ENCODE measurements at regions not wholly inside any gene's neighbourhood (a gene's known extent, or its start where the extent isn't known, plus 50 kb on each side); places are given as distances from the start of the nearest gene placed in this dataset.

DNA sequence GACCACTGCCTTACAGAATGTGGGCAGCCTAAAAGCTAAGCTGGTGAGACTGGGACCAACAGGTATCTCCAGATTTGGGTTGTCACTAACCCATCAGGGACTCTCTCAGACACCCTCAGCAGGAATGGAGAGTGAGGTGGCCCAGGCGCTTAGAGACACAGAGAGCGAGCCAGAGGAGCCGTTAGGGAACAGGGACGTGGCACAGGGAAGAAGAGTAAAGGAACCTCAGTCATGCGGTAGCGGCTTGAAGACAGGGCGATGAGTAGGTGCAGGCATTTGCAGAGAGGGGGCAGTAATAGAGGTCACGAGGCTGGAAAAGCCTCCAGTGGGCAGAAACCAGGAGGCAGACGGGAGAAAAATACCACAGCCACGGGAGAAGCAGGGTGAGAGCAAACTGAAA, 158.0 kb upstream of the CCND2 start:
- Histone ChIP-seq H3K27me3 (ENCODE audit: control insufficient read depth, insufficient read depth, low read length) (no peaks in the 10 kb centered on the region; the same call in none of the 2 replicates), H3K4me3 (ENCODE audit: low read depth, low read length) (no peak overlapping the region), H3K36me3 (ENCODE audit: control insufficient read depth, insufficient read depth, low read length) (no peaks in the 10 kb centered on the region)
- TF ChIP-seq, protein P1, sequence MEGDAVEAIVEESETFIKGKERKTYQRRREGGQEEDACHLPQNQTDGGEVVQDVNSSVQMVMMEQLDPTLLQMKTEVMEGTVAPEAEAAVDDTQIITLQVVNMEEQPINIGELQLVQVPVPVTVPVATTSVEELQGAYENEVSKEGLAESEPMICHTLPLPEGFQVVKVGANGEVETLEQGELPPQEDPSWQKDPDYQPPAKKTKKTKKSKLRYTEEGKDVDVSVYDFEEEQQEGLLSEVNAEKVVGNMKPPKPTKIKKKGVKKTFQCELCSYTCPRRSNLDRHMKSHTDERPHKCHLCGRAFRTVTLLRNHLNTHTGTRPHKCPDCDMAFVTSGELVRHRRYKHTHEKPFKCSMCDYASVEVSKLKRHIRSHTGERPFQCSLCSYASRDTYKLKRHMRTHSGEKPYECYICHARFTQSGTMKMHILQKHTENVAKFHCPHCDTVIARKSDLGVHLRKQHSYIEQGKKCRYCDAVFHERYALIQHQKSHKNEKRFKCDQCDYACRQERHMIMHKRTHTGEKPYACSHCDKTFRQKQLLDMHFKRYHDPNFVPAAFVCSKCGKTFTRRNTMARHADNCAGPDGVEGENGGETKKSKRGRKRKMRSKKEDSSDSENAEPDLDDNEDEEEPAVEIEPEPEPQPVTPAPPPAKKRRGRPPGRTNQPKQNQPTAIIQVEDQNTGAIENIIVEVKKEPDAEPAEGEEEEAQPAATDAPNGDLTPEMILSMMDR (IDR thresholded peaks at IDR 0.05; ENCODE audit: insufficient read depth, low read depth, low read length), result no peak
- POLR2A ChIA-PET, result no interaction called here
- CTCF ChIA-PET, result interaction anchor here (1.1 to 5.9 kb wide), 2 partner anchors 9 to 161 kb away, joined by 3 to 30 read pairs; no protein-coding TSS in a partner anchor
- DNase-seq (ENCODE audit: low read depth), result no peak

DNA sequence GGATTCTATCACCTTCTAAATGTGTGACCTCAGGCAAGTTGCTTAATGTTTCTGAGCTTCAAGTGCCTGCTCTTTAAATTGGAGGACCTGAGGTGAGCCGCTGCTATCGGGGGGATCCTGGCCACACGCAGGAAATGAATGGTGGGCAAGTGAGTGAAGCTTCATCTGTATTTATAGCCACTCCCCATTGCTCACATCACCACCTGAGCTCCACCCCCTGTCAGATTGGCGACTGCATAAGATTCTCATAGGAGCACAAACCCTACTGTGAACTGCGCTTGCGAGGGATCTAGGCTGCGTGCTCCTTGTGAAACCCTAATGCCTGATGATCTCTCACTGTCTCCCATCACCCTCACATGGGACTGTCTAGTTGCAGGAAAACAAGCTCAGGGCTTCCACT, 158.6 kb upstream of the CCND2 start:
- TF ChIP-seq, protein P1 (IDR thresholded peaks at IDR 0.05; ENCODE audit: insufficient read depth, low read depth, low read length), result no peak
- CTCF ChIA-PET, result interaction anchor here (1.0 to 5.9 kb wide), 3 partner anchors 8 to 162 kb away, joined by 3 to 30 read pairs (median 4); no protein-coding TSS in a partner anchor
- DNase-seq (ENCODE audit: low read depth), result no peak
- POLR2A ChIA-PET, result no interaction called here
- Histone ChIP-seq H3K36me3 (ENCODE audit: control insufficient read depth, insufficient read depth, low read length) (no peaks in the 10 kb centered on the region), H3K4me3 (ENCODE audit: low read depth, low read length) (no peak overlapping the region), H3K27me3 (ENCODE audit: control insufficient read depth, insufficient read depth, low read length) (no peaks in the 10 kb centered on the region; the same call in none of the 2 replicates)

DNA sequence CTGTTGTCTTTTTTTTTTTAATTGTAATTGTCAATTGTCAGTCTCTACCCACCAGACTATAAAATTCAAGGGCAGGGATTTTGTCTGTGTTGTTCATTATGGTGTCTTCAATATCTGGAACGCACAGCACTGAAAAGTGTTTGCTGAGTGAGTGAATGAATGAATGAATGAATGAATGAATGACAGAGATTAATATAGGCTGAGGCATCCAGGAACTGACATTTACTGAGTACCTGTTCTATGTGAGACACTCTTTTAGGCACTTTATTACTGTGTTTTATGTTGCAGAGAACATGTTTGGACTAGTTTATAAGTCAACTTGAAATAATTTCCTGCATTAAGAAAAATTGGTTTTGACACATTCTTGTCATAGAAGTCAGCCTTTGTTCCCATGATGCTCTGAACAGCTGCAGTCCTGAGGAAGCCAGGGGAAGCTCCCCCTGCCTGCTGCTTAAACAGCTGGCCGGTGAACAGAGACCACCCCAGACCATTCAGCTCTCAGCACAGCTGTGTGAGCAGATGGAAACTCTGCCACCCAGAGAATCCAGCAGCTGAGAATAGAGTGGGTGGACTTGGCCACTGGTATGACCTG, 160.7 kb upstream of the CCND2 start:
- CTCF ChIA-PET, result interaction anchor here (5.9 kb wide), 1 partner anchor 164 kb away, joined by 30 read pairs; no protein-coding TSS in a partner anchor

DNA sequence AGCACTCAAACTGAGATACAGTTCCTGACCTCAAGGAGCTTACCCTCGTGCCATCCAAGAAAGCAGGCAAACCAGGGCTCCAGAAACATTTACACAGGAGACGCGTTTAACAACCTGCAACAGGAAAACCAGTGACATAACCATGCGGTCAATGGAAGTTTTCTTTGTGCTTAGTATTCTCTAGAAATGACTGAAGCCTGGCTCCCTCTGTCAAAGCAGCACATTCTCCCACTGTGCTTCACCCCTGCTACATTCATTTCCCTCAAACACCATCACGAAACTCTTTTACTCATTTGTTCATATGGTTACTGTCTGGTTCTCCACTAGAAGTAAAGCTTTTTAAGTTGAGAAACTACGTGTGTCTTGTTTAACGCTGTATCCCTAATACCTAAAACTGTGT, 161.3 kb upstream of the CCND2 start:
- no peak overlapping the region for H3K4me3 ChIP-seq (ENCODE audit: low read depth, low read length)
- TF ChIP-seq, protein P1 (IDR thresholded peaks at IDR 0.05; ENCODE audit: insufficient read depth, low read depth, low read length), result no peak
- CTCF ChIA-PET, result no interaction called here

More for the DNA sequence above, 160.7 kb upstream of the CCND2 start:
- H3K4me3 ChIP-seq (ENCODE audit: low read depth, low read length), result no peak overlapping the region
- no peak for DNase-seq (ENCODE audit: low read depth)
- no peaks in the 10 kb centered on the region for H3K36me3 ChIP-seq (ENCODE audit: control insufficient read depth, insufficient read depth, low read length)
- POLR2A ChIA-PET, result no interaction called here
- TF ChIP-seq, protein P1 (IDR thresholded peaks at IDR 0.05; ENCODE audit: insufficient read depth, low read depth, low read length), result no peak
- H3K27me3 ChIP-seq (ENCODE audit: control insufficient read depth, insufficient read depth, low read length), result no peaks in the 10 kb centered on the region; the same call in none of the 2 replicates

DNA sequence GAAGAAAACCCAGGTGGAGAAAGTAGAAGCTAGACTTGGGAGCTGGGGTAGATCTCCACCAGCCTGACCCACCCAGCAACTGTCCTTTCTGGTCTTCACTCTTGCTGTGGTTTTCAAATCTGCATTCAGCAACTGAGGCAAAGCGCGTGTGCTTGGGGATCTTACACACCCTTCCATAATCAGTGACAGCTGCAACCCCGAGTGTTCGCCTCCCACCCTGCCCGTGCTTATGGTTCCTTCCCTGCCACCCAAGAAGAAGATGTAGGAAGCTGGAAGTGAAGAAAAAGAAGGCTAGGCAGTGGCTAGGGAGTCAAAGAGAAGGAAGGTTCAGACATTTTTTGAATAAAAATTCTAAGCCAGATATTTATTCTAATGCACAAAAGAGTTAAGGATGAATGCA, 162.6 kb upstream of the CCND2 start:
- Histone ChIP-seq H3K27me3 (ENCODE audit: control insufficient read depth, insufficient read depth, low read length) (no peaks in the 10 kb centered on the region; the same call in none of the 2 replicates), H3K4me3 (ENCODE audit: low read depth, low read length) (no peak overlapping the region), H3K36me3 (ENCODE audit: control insufficient read depth, insufficient read depth, low read length) (no peaks in the 10 kb centered on the region)
- no peak for DNase-seq (ENCODE audit: low read depth)
- TF ChIP-seq, protein P1 (IDR thresholded peaks at IDR 0.05; ENCODE audit: insufficient read depth, low read depth, low read length), result no peak
- ChIA-PET POLR2A (no interaction called here), CTCF (interaction anchor here (0.6 to 1.2 kb wide), 4 partner anchors 55 to 226 kb away, joined by 3 to 4 read pairs (median 3); no protein-coding TSS in a partner anchor)

More for the DNA sequence above, 161.3 kb upstream of the CCND2 start:
- POLR2A ChIA-PET, result no interaction called here
- DNase-seq (ENCODE audit: low read depth), result no peak
- H3K36me3 ChIP-seq (ENCODE audit: control insufficient read depth, insufficient read depth, low read length), result no peaks in the 10 kb centered on the region
- H3K27me3 ChIP-seq (ENCODE audit: control insufficient read depth, insufficient read depth, low read length), result no peaks in the 10 kb centered on the region; the same call in none of the 2 replicates
